Colonic mucosa (tissue), 4 donors: ENCODE measurements at regions not wholly inside any gene's neighbourhood (a gene's known extent, or its start where the extent isn't known, plus 50 kb on each side); places are given as distances from the start of the nearest gene placed in this dataset.

Source experiments
- DNase-seq: peaks from one replicate; pipeline ENCODE4 v3.0.0-alpha.2; 2020
- H3K27ac ChIP-seq: fragments of 200-600 bp; one replicate; pipeline ENCODE4 v1.8.0; 2021
- H3K27me3 ChIP-seq: fragments of 200-600 bp; one replicate; pipeline ENCODE4 v1.8.0; 2021
- H3K36me3 ChIP-seq: fragments of 200-600 bp; one replicate; pipeline ENCODE4 v1.8.0; 2021
- H3K4me1 ChIP-seq: fragments of 200-600 bp; one replicate; pipeline ENCODE4 v1.8.0; 2021; ENCODE audit warnings: mild to moderate bottlenecking
- H3K4me3 ChIP-seq: fragments of 200-600 bp; one replicate; pipeline ENCODE4 v1.8.0; 2021
- H3K9ac ChIP-seq, 2 donors: one replicate each; pipeline ENCODE4 v1.7.0; 2013; ENCODE audit warnings: control low read depth in 2 of 2, low read depth in 2 of 2, low read length in 2 of 2
- H3K9me3 ChIP-seq: fragments of 200-600 bp; one replicate; pipeline ENCODE4 v1.8.0; 2021
- CTCF ChIP-seq: fragments of 200-600 bp; IDR thresholded peaks from one replicate; pipeline ENCODE4 v1.8.0; 2022; ENCODE audit warnings: antibody characterized with exemption, mild to moderate bottlenecking
- intact Hi-C: fragments of 100-400 bp; cut with DNase I; formaldehyde crosslinking; loops from one replicate; pipeline ENCODE4 v1.14.1; 2022
- donor health status: healthy.
- donor health status: DM: no; HTN: no; CAD: no.
- donor health status: DM: no; HTN: no; CAD: no.

DNA sequence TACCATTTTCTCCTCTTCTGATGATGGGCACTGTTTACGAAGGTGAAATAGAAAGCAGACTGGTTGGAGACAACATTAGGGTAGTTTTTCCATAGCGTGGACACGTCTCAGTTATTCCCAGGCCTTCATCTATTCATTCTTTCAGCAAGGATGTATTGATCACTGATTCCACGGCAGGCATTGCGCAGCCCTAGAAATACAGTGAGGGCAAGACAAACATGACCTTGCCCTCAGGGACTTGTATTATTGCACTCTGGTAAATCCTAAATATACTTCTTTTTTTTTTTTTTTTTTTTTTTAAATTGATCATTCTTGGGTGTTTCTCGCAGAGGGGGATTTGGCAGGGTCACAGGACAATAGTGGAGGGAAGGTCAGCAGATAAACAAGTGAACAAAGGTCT, 167.3 kb upstream of the SPRED2 start:
- H3K9ac ChIP-seq: no peak overlapping the region
- H3K9me3 ChIP-seq: no peaks in the 10 kb centered on the region
- DNase-seq: no peak
- H3K4me1 ChIP-seq: no peaks in the 10 kb centered on the region
- intact Hi-C loops: no loop called here
- H3K27ac ChIP-seq: no peak overlapping the region
- no peak overlapping the region for H3K4me3 ChIP-seq
- no peaks in the 10 kb centered on the region for H3K27me3 ChIP-seq
- TF ChIP-seq CTCF: no peak
- no peaks in the 10 kb centered on the region for H3K36me3 ChIP-seq

DNA sequence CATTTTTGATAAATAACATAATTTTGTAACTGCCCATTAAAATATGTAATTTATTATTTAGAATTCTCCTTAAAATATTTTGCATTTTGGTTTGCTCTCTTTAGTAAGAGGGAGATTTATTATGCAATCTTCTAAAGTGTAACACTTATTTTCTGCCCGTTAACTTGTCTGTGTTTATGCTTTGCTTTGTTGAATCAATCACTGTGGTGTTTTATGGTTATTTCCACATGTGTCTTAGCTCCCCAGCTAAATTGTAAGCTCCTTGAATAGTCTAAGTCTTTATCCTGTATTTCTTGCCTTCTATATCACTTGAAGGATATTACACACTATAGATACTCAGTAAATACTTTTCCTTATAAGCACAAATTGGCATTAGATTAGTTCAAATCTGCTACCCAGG, 166.6 kb upstream of the SPRED2 start:
- intact Hi-C loops: no loop called here
- no peaks in the 10 kb centered on the region for H3K36me3 ChIP-seq
- H3K9ac ChIP-seq: no peak overlapping the region
- DNase-seq: no peak
- H3K4me1 ChIP-seq: no peaks in the 10 kb centered on the region
- H3K9me3 ChIP-seq: no peaks in the 10 kb centered on the region
- no peak overlapping the region for H3K27ac ChIP-seq
- H3K27me3 ChIP-seq: no peaks in the 10 kb centered on the region
- TF ChIP-seq CTCF: no peak
- H3K4me3 ChIP-seq: no peak overlapping the region

DNA sequence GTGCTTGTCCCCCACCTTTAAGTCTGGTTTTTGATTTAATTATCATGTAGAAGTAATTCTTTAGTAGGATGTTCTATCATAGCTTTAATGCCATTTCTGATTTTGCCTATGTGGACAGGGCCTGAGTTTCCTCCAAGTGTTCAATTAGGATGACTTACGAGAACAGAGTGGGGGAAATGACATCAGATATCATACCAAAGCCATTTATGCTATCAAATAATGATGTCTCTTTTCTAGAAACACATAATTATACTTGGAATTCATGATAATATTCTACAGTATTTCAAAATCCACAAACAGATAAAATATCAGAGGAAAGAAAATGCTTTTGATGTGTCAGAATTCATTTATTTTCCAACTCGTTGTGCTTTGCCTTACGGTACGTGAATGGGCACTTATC, 165.9 kb upstream of the SPRED2 start:
- intact Hi-C loops: no loop called here
- no peaks in the 10 kb centered on the region for H3K9me3 ChIP-seq
- H3K4me1 ChIP-seq: no peaks in the 10 kb centered on the region
- no peaks in the 10 kb centered on the region for H3K27me3 ChIP-seq
- no peak for TF ChIP-seq CTCF
- H3K4me3 ChIP-seq: no peak overlapping the region
- no peaks in the 10 kb centered on the region for H3K36me3 ChIP-seq
- no peak for DNase-seq
- H3K9ac ChIP-seq: no peak overlapping the region
- no peak overlapping the region for H3K27ac ChIP-seq

DNA sequence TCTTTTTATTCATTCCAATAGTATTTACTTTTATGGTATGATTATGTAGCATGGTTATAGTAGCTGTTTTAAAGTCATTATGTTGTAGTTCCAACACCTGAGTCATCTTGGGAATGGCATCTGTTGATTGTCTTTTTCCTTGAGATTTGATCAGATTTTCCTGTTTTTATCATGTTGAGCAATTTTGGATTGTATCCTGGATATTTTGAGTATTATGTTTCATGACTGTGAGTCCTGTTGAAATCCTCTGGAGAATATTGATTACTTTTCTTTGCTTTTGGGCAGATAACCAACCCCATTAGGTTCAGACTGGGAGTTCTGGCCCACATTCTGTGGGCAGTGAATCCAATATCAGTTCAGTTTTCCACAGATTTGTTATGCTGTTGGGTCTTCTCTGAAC, 163.2 kb upstream of the SPRED2 start:
- Histone ChIP-seq H3K27me3 (no peaks in the 10 kb centered on the region), H3K9me3 (no peaks in the 10 kb centered on the region), H3K4me3 (no peak overlapping the region), H3K36me3 (no peaks in the 10 kb centered on the region), H3K9ac (no peak overlapping the region), H3K27ac (no peak overlapping the region), H3K4me1 (no peaks in the 10 kb centered on the region)
- intact Hi-C loops: no loop called here
- TF ChIP-seq CTCF: no peak
- no peak for DNase-seq

DNA sequence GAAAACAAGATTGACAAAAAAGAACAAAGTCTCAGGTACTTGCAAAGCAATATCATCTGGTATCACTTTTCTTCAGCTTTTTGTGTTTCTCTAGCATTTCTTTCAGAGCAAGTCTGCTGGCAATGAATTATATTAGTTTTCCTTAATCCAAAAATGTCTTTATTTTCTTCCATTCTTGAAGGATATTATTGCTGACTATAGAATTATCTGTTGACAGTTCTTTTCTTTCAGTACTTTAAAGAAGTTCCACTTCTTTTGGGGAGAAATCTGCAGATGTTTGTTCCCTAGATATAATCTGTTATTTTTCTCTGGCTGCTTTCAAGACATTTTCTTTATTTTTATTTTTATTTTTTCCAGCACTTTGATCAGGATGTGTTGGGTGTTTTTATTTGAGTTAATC, 161.8 kb upstream of the SPRED2 start:
- Histone ChIP-seq H3K27ac (no peak overlapping the region), H3K36me3 (no peaks in the 10 kb centered on the region), H3K27me3 (no peaks in the 10 kb centered on the region), H3K9me3 (no peaks in the 10 kb centered on the region), H3K9ac (no peak overlapping the region), H3K4me3 (no peak overlapping the region), H3K4me1 (no peaks in the 10 kb centered on the region)
- no peak for DNase-seq
- no peak for TF ChIP-seq CTCF
- intact Hi-C loops: no loop called here

DNA sequence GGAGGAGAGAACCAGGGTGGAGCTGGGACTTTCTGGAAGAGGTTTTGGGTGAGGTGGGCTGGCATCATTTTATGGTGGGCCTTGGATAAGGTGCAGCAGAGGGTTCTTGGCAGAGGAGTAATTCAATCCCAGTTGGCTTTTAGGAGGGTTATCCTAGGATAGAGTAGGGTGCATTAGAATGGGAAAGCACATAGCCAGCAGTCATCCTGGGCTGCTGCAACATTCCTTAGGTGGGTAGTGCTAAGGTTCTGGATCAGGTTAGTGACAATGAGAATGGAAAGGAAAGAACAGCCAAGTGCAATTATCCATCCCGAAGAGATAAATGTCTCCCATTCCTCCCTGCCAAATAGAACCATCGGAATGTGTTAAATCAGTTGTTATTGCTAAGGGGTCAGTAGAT, 157.3 kb upstream of the SPRED2 start:
- H3K4me1 ChIP-seq: no peaks in the 10 kb centered on the region
- no peaks in the 10 kb centered on the region for H3K9me3 ChIP-seq
- intact Hi-C loops: no loop called here
- no peak for DNase-seq
- H3K27me3 ChIP-seq: no peaks in the 10 kb centered on the region
- no peak overlapping the region for H3K9ac ChIP-seq
- no peak overlapping the region for H3K27ac ChIP-seq
- H3K36me3 ChIP-seq: no peaks in the 10 kb centered on the region
- TF ChIP-seq CTCF: no peak
- H3K4me3 ChIP-seq: no peak overlapping the region
